Adipocyte (in vitro differentiated cells): ENCODE measurements at regions not wholly inside any gene's neighbourhood (a gene's known extent, or its start where the extent isn't known, plus 50 kb on each side); places are given as distances from the start of the nearest gene placed in this dataset.

ENCODE experiments used
- DNase-seq: peaks from one replicate; pipeline ENCODE4 v3.0.0-alpha.2; 2015; ENCODE audit warnings: low read depth
- H3K27me3 ChIP-seq: replicated peaks from 2 replicates; pipeline ENCODE4 v1.7.0; 2013; ENCODE audit warnings: mild to moderate bottlenecking, low read length, moderate library complexity; ENCODE audit not compliant: control insufficient read depth, insufficient read depth
- H3K36me3 ChIP-seq: 2 replicates; pipeline ENCODE4 v1.7.0; 2013; ENCODE audit warnings: low read length, mild to moderate bottlenecking, moderate library complexity; ENCODE audit not compliant: control insufficient read depth, insufficient read depth, severe bottlenecking
- H3K4me1 ChIP-seq: 2 replicates; pipeline ENCODE4 v1.7.0; 2013; ENCODE audit warnings: mild to moderate bottlenecking, low read length, moderate library complexity; ENCODE audit not compliant: control insufficient read depth, insufficient read depth
- H3K4me3 ChIP-seq: 2 replicates; pipeline ENCODE4 v1.7.0; 2013; ENCODE audit warnings: mild to moderate bottlenecking, low read length, moderate library complexity
- H3K9ac ChIP-seq: 2 replicates; pipeline ENCODE4 v1.7.0; 2013; ENCODE audit warnings: mild to moderate bottlenecking, low read length, moderate library complexity
- H3K9me3 ChIP-seq: 2 replicates; pipeline ENCODE4 v1.7.0; 2013; ENCODE audit warnings: mild to moderate bottlenecking, low read length, moderate library complexity; ENCODE audit not compliant: control insufficient read depth

DNA sequence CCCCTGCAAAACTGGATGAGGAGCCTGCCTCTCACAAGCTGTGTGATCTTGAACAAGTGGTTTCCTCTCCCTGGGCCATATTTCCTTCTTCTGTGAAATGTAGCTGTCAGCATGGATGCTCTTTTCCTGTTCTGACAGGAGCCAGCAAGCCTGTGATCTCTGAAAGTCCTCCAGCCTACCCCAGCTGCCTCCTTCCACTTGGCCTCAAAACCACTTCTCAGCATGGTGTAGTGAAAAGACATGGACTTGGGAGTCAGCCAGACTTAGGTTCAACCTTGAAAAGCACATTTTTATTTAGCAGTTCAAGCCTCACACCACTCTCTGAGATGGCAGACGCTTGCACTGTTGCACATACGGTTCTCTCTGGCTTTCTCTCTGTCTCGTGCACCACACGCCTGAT is 292.9 kb upstream of the DUSP10 start:
- no peak for DNase-seq
- H3K4me3 ChIP-seq, result no peak overlapping the region
- no peaks in the 10 kb centered on the region for H3K27me3 ChIP-seq
- H3K9me3 ChIP-seq, result no peaks in the 10 kb centered on the region
- H3K4me1 ChIP-seq, result peaks cover 22% of the 10 kb centered on the region
- no peak overlapping the region for H3K9ac ChIP-seq
- H3K36me3 ChIP-seq, result no peaks in the 10 kb centered on the region

GRCh38 chr1:222033450-222033849 is 291.6 kb upstream of the DUSP10 start:
- H3K9ac ChIP-seq, result no peak overlapping the region
- H3K27me3 ChIP-seq, result no peaks in the 10 kb centered on the region
- no peaks in the 10 kb centered on the region for H3K36me3 ChIP-seq
- H3K4me1 ChIP-seq, result peaks cover 14% of the 10 kb centered on the region
- no peak overlapping the region for H3K4me3 ChIP-seq
- DNase-seq, result no peak
- H3K9me3 ChIP-seq, result no peaks in the 10 kb centered on the region

GRCh38 chr1:222031318-222031717 is 289.4 kb upstream of the DUSP10 start:
- H3K9ac ChIP-seq, result no peak overlapping the region
- no peak overlapping the region for H3K4me3 ChIP-seq
- H3K4me1 ChIP-seq, result no peaks in the 10 kb centered on the region
- H3K27me3 ChIP-seq, result no peaks in the 10 kb centered on the region
- H3K36me3 ChIP-seq, result no peaks in the 10 kb centered on the region
- DNase-seq, result no peak
- H3K9me3 ChIP-seq, result no peaks in the 10 kb centered on the region

DNA sequence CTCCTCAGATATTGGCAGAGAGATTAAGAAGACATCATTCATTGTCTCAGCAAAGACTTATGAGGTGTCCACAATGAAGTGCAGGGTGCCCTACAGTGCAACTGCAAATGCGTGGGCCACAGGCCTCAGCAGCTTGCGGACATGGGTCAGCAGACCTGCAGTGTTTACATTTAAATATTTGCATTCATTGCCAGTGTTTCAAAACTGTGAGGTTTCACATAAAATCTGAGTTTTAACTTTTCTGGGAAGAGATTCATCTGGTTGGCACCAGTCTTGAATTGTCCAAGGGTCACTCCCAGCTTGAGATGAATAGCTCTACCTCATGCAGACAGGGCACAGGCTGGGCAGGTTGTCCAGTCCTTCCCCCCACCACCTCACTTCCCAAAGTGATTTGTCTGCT is 286.8 kb upstream of the DUSP10 start:
- no peaks in the 10 kb centered on the region for H3K9me3 ChIP-seq
- H3K36me3 ChIP-seq, result no peaks in the 10 kb centered on the region
- no peak overlapping the region for H3K4me3 ChIP-seq
- DNase-seq, result no peak
- H3K9ac ChIP-seq, result no peak overlapping the region
- no peaks in the 10 kb centered on the region for H3K4me1 ChIP-seq
- no peaks in the 10 kb centered on the region for H3K27me3 ChIP-seq

DNA sequence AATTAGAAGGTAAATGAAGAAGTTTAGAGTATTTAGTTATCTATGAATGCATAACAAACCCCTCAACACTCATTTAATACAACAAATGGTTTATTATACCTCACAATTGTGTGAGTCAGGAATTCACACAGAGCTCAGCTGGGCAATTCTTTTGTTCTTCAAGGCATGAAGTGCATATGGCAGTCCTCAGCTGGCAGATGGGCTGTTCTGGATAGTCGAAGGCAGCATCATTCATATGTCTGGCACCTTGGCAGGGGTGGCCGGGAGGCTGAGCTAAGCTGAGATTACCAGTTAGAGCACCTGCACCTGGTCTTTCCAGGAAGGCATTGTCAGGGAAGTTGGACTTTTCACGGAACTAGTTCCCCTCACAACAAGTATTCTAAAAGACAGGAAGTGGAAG is 286.2 kb upstream of the DUSP10 start:
- H3K9me3 ChIP-seq, result no peaks in the 10 kb centered on the region
- H3K4me3 ChIP-seq, result no peak overlapping the region
- H3K9ac ChIP-seq, result no peak overlapping the region

DNA sequence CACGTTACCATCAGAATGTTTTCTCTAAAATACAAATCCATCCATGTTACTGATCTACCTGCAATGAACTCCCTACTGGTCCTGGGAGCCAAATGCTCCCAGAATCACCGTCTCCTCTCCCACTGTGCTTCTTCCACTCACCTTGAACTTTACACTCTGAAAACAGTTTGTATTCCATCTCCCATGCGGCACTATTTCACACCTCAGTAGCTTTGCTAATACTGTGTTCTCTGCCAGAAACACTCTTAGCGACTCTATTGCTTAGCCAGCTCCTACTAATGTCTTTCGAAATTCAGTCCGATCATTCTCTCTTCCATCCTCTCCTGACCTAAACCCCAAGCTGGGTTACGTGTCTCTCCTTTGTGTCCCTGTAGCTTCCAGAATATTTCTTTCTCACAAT is 284.4 kb upstream of the DUSP10 start:
- Histone ChIP-seq H3K4me1 (peaks cover 3% of the 10 kb centered on the region), H3K27me3 (no peaks in the 10 kb centered on the region), H3K4me3 (no peak overlapping the region), H3K9ac (no peak overlapping the region), H3K9me3 (no peaks in the 10 kb centered on the region), H3K36me3 (no peaks in the 10 kb centered on the region)
- DNase-seq, result no peak

More for the DNA sequence above, 286.2 kb upstream of the DUSP10 start:
- Histone ChIP-seq H3K27me3 (no peaks in the 10 kb centered on the region), H3K4me1 (no peaks in the 10 kb centered on the region), H3K36me3 (no peaks in the 10 kb centered on the region)
- DNase-seq, result no peak

DNA sequence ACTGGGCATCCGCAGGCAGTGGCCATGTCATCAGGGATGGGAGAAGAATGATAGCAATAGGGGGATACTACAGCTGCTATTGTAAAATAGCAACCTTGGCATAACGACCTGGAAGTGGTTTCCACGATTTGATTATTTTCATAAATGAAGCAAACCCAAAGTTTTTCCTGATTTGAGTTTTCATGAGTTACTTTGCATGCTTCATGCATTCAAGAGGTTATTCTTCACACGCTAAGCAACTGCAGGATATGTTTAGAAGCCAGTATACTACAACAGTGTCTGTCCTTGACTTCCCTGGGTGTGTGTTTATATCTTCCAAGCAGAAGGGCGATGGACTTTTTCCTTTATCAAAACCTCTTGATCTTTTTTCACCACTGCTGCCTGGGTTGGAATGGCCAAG is 281.1 kb upstream of the DUSP10 start:
- Histone ChIP-seq H3K27me3 (no peaks in the 10 kb centered on the region), H3K36me3 (no peaks in the 10 kb centered on the region), H3K4me3 (no peak overlapping the region), H3K9me3 (no peaks in the 10 kb centered on the region), H3K4me1 (peaks cover 4% of the 10 kb centered on the region), H3K9ac (no peak overlapping the region)
- DNase-seq, result no peak

DNA sequence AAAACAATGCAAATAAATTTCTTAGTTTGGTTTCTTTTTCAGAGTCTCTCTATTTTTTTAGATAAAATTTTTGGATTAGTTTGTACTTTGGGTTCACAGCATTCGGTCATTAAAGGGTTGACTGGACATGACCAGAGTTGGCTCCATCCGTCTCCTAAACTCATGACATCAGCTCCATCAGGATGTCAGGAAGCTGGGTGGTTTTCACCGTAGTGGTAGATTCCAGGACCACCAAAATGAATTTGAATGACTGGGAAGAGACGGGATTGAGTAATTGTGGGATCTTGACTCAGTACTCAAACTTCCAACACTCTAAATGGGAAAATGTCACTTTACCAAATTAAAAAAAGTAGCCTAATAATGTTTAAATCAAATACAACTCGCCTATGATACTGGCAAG is 279.2 kb upstream of the DUSP10 start:
- Histone ChIP-seq H3K9ac (no peak overlapping the region), H3K36me3 (no peaks in the 10 kb centered on the region)
- no peak for DNase-seq

DNA sequence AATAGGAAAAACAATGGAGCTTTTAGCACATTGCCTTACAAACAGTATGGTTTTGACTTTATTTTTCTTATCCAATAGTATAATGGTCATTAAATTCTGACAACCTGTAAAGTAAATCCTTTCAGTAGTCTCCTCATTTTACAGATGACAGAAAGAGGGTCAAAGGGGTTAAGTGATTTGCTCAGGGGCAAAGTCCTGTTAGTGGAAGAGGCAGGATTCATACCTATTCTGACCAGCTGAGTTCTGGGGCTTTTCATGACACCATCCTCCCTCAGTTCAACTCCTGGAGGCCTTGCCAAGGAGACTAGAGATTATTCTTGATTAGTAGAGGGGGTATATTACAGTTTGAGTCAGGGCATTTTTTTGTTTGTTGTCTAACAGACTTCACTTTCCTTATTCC is 278.7 kb upstream of the DUSP10 start:
- H3K9me3 ChIP-seq, result no peaks in the 10 kb centered on the region
- H3K9ac ChIP-seq, result no peak overlapping the region
- no peaks in the 10 kb centered on the region for H3K36me3 ChIP-seq
- no peak for DNase-seq
- H3K4me1 ChIP-seq, result peaks cover 8% of the 10 kb centered on the region
- no peak overlapping the region for H3K4me3 ChIP-seq
- no peaks in the 10 kb centered on the region for H3K27me3 ChIP-seq

More for the DNA sequence above, 279.2 kb upstream of the DUSP10 start:
- Histone ChIP-seq H3K4me3 (no peak overlapping the region), H3K9me3 (no peaks in the 10 kb centered on the region), H3K4me1 (peaks cover 8% of the 10 kb centered on the region), H3K27me3 (no peaks in the 10 kb centered on the region)

DNA sequence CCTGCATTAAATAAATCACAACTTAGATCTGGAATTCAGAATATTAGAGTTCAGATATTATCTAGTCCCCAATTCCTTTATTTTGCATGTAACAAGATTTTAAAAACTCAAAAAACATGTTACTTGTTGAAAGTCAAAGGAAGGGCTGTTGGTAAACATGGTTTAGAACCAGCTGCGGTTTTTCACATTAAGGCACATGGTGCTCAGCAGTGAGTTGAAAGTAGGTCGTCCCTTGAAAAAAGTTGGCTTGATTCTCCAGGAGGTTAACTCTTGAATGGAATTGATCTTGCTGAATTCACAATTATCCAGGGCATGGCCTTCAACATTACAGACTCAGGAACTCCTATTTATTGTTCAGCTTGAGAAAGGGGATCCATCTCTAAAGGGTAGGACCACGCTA is 277.1 kb upstream of the DUSP10 start:
- no peak for DNase-seq
- Histone ChIP-seq H3K4me1 (peaks cover 8% of the 10 kb centered on the region), H3K4me3 (no peak overlapping the region), H3K27me3 (no peaks in the 10 kb centered on the region), H3K9me3 (no peaks in the 10 kb centered on the region), H3K36me3 (no peaks in the 10 kb centered on the region), H3K9ac (no peak overlapping the region)

GRCh38 chr1:222018041-222018440 is 276.2 kb upstream of the DUSP10 start:
- peak; percentile 44 for DNase-seq
- Histone ChIP-seq H3K9ac (no peak overlapping the region), H3K4me1 (peaks cover 8% of the 10 kb centered on the region), H3K36me3 (no peaks in the 10 kb centered on the region), H3K4me3 (no peak overlapping the region), H3K9me3 (no peaks in the 10 kb centered on the region), H3K27me3 (no peaks in the 10 kb centered on the region)

DNA sequence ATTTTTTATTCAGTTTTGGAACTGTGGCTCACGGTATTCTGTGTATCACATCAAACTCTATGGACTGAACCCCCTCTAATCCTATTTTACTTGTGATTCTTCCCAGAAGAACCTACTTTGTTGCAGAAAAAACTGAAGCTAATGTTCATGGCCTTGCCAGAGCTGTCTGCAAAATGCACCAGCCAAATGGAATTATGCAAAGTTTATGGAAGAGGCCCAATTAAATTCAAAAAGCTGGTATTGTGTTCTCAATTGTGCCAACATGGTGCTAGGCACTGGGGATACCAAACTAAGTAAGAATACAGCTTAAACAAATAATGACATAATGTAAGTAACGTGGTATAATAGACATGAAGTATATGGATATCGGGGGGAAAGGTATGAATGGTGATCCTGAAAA is 273.8 kb upstream of the DUSP10 start:
- H3K9me3 ChIP-seq, result peaks cover 7% of the 10 kb centered on the region
- H3K27me3 ChIP-seq, result no peaks in the 10 kb centered on the region
- no peak overlapping the region for H3K4me3 ChIP-seq
- peaks cover 4% of the 10 kb centered on the region for H3K4me1 ChIP-seq
- no peaks in the 10 kb centered on the region for H3K36me3 ChIP-seq
- no peak for DNase-seq
- H3K9ac ChIP-seq, result no peak overlapping the region
